ENCODE measurements at regions not wholly inside any gene's neighbourhood (a gene's known extent, or its start where the extent isn't known, plus 50 kb on each side); places are given as distances from the start of the nearest gene placed in this dataset.

GRCh38 chr5:4929092-4929655 lies 211.0 kb upstream of the ADAMTS16 start:
- no peak for DNase-seq (ENCODE audit: low spot score)

GRCh38 chr5:4939042-4939781 lies 200.9 kb upstream of the ADAMTS16 start:
- DNase-seq (ENCODE audit: low spot score), result no peak

- no peak for DNase-seq (ENCODE audit: low spot score)
These were observed 199.0 kb upstream of the ADAMTS16 start for GRCh38 chr5:4941161-4941560.

- DNase-seq (ENCODE audit: low spot score), result no peak
These were observed 197.9 kb upstream of the ADAMTS16 start for GRCh38 chr5:4941957-4942830.

- DNase-seq (ENCODE audit: low spot score), result no peak
These were observed 197.3 kb upstream of the ADAMTS16 start for GRCh38 chr5:4942831-4943178.

- no peak for DNase-seq (ENCODE audit: low spot score)
These were observed 194.8 kb upstream of the ADAMTS16 start for GRCh38 chr5:4945296-4945695.

GRCh38 chr5:4947106-4947505 lies 193.0 kb upstream of the ADAMTS16 start:
- DNase-seq (ENCODE audit: low spot score), result no peak

GRCh38 chr5:4947893-4948536 lies 192.1 kb upstream of the ADAMTS16 start:
- no peak for DNase-seq (ENCODE audit: low spot score)

- no peak for DNase-seq (ENCODE audit: low spot score)
These were observed 191.0 kb upstream of the ADAMTS16 start for GRCh38 chr5:4949108-4949507.

- DNase-seq (ENCODE audit: low spot score), result no peak
These were observed 186.6 kb upstream of the ADAMTS16 start for GRCh38 chr5:4953576-4953975.

- DNase-seq (ENCODE audit: low spot score), result no peak
These were observed 186.1 kb upstream of the ADAMTS16 start for GRCh38 chr5:4954048-4954447.

GRCh38 chr5:4963265-4963664 lies 176.9 kb upstream of the ADAMTS16 start:
- DNase-seq (ENCODE audit: low spot score), result no peak

GRCh38 chr5:4969351-4969750 lies 170.8 kb upstream of the ADAMTS16 start:
- DNase-seq (ENCODE audit: low spot score), result no peak

GRCh38 chr5:4970171-4970570 lies 170.0 kb upstream of the ADAMTS16 start:
- DNase-seq (ENCODE audit: low spot score), result no peak

- DNase-seq (ENCODE audit: low spot score), result no peak
These were observed 163.2 kb upstream of the ADAMTS16 start for GRCh38 chr5:4976902-4977301.

GRCh38 chr5:4977416-4978110 lies 162.6 kb upstream of the ADAMTS16 start:
- no peak for DNase-seq (ENCODE audit: low spot score)

- DNase-seq (ENCODE audit: low spot score), result no peak
These were observed 159.9 kb upstream of the ADAMTS16 start for GRCh38 chr5:4980201-4980600.

- DNase-seq (ENCODE audit: low spot score), result no peak
These were observed 158.5 kb upstream of the ADAMTS16 start for GRCh38 chr5:4981608-4982007.

- DNase-seq (ENCODE audit: low spot score), result no peak
These were observed 156.4 kb upstream of the ADAMTS16 start for GRCh38 chr5:4983701-4984100.

GRCh38 chr5:4984461-4984860 lies 155.7 kb upstream of the ADAMTS16 start:
- no peak for DNase-seq (ENCODE audit: low spot score)

GRCh38 chr5:4987431-4987830 lies 152.7 kb upstream of the ADAMTS16 start:
- no peak for DNase-seq (ENCODE audit: low spot score)

- no peak for DNase-seq (ENCODE audit: low spot score)
These were observed 151.0 kb upstream of the ADAMTS16 start for GRCh38 chr5:4989118-4989517.

Measured in H4 (cell line).